K562 (cell line): ENCODE measurements at regions not wholly inside any gene's neighbourhood (a gene's known extent, or its start where the extent isn't known, plus 50 kb on each side); places are given as distances from the start of the nearest gene placed in this dataset.

Experiments
- HEY1 ChIP-seq: fragments of 250-450 bp; sonication (Bioruptor Pico); IDR thresholded peaks from 2 replicates; pipeline ENCODE4 v1.5.0; 2020; ENCODE audit warnings: mild to moderate bottlenecking, moderate library complexity, borderline replicate concordance
- ZBTB7A ChIP-seq: IDR thresholded peaks from 2 replicates; pipeline ENCODE4 v1.6.1; 2011; ENCODE audit warnings: low read depth, mild to moderate bottlenecking, low read length, moderate library complexity, borderline replicate concordance; ENCODE audit not compliant: control insufficient read depth
- ZNF24 ChIP-seq: fragments of 450-650 bp; IDR thresholded peaks from 2 replicates; pipeline ENCODE4 v1.6.1; 2016
- TF ChIP-seq, protein P1 (sequence below), 2 experiments: IDR thresholded peaks in 1 of 2; conservative IDR thresholded peaks in 1 of 2; 2 replicates each; pipeline ENCODE4 v1.6.1; 2016; ENCODE audit warnings: low read depth in 2 of 2, mild to moderate bottlenecking in 1 of 2, missing compliant biosample characterization in 1 of 2, missing genetic modification characterization in 1 of 2, moderate library complexity in 1 of 2
- TF ChIP-seq, protein P2 (sequence below): sonication (generic); formaldehyde crosslinking; IDR thresholded peaks from 2 replicates; pipeline ENCODE4 v1.8.0; 2022; ENCODE audit warnings: mild to moderate bottlenecking, missing genetic modification reagents
- TF ChIP-seq, protein P3 (sequence below): fragments of 450-650 bp; IDR thresholded peaks from 2 replicates; pipeline ENCODE4 v1.6.1; 2016; ENCODE audit warnings: low read depth, mild to moderate bottlenecking, moderate library complexity
- TF ChIP-seq, protein P4 (sequence below): fragments of 250-450 bp; sonication (Bioruptor Pico); IDR thresholded peaks from 2 replicates; pipeline ENCODE4 v1.4.0; 2020; ENCODE audit warnings: mild to moderate bottlenecking

DNA sequence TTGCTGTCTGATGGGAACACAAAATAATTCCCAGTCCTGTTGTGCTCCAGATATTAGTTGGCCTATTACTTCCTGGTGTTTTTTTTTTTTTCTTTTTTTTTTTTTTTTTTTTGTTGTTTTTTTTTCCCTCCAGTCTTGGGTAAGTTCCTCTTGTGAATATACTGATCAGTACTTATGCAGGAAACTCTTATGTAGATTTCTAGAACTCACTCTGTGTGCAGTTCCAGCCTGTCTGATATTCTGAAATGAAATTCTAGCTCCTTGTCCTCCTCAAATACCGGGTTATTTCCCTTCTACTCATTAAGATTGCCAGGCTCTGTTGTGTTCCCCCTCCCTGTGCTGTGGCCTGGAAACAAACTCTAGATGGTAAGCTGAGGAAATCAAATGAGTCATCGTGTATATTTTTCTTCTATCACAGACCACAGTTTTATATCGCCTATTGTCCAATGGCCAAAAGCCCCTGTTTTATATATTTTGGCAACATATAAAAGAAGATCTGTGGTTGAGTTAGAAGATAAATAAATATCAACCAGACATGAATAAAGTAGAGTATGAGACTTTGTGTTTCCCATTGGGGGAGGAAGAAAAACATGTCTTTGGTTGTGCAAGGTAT, 124.3 kb upstream of the UGT8 start (continued):
- TF ChIP-seq, protein P1, sequence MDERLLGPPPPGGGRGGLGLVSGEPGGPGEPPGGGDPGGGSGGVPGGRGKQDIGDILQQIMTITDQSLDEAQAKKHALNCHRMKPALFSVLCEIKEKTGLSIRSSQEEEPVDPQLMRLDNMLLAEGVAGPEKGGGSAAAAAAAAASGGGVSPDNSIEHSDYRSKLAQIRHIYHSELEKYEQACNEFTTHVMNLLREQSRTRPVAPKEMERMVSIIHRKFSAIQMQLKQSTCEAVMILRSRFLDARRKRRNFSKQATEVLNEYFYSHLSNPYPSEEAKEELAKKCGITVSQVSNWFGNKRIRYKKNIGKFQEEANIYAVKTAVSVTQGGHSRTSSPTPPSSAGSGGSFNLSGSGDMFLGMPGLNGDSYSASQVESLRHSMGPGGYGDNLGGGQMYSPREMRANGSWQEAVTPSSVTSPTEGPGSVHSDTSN (CRISPR knock-in tag; IDR thresholded peaks at IDR 0.05; ENCODE audit: low read depth) = no peak
- TF ChIP-seq, protein P1 (tag; conservative IDR thresholded peaks at IDR 0.05; ENCODE audit: low read depth) = no peak
- TF ChIP-seq, protein P2, sequence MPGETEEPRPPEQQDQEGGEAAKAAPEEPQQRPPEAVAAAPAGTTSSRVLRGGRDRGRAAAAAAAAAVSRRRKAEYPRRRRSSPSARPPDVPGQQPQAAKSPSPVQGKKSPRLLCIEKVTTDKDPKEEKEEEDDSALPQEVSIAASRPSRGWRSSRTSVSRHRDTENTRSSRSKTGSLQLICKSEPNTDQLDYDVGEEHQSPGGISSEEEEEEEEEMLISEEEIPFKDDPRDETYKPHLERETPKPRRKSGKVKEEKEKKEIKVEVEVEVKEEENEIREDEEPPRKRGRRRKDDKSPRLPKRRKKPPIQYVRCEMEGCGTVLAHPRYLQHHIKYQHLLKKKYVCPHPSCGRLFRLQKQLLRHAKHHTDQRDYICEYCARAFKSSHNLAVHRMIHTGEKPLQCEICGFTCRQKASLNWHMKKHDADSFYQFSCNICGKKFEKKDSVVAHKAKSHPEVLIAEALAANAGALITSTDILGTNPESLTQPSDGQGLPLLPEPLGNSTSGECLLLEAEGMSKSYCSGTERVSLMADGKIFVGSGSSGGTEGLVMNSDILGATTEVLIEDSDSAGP (CRISPR knock-in tag) = no peak
- TF ChIP-seq, protein P3, sequence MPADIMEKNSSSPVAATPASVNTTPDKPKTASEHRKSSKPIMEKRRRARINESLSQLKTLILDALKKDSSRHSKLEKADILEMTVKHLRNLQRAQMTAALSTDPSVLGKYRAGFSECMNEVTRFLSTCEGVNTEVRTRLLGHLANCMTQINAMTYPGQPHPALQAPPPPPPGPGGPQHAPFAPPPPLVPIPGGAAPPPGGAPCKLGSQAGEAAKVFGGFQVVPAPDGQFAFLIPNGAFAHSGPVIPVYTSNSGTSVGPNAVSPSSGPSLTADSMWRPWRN = no peak
- TF ChIP-seq, protein P4, sequence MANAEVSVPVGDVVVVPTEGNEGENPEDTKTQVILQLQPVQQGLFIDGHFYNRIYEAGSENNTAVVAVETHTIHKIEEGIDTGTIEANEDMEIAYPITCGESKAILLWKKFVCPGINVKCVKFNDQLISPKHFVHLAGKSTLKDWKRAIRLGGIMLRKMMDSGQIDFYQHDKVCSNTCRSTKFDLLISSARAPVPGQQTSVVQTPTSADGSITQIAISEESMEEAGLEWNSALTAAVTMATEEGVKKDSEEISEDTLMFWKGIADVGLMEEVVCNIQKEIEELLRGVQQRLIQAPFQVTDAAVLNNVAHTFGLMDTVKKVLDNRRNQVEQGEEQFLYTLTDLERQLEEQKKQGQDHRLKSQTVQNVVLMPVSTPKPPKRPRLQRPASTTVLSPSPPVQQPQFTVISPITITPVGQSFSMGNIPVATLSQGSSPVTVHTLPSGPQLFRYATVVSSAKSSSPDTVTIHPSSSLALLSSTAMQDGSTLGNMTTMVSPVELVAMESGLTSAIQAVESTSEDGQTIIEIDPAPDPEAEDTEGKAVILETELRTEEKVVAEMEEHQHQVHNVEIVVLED (CRISPR knock-in tag) = no peak
- no peak for TF ChIP-seq ZBTB7A
- TF ChIP-seq HEY1 (CRISPR knock-in tag) = no peak
- TF ChIP-seq ZNF24 = no peak
- TF ChIP-seq, all 486 proteins: peak for 0
